Loucy (cell line): ENCODE measurements at regions not wholly inside any gene's neighbourhood (a gene's known extent, or its start where the extent isn't known, plus 50 kb on each side); places are given as distances from the start of the nearest gene placed in this dataset.

Source experiments
- H2AFZ ChIP-seq: fragments of 200-600 bp; sonication (generic); 2 replicates; pipeline ENCODE4 v1.6.0; 2016; ENCODE audit warnings: antibody characterized with exemption, mild to moderate bottlenecking, low read length, moderate library complexity
- H3F3A ChIP-seq: fragments of 200-600 bp; 2 replicates; pipeline ENCODE4 v1.6.0; 2016; ENCODE audit warnings: antibody characterized with exemption, low read depth, mild to moderate bottlenecking
- H3K27me3 ChIP-seq: fragments of 200-600 bp; sonication (generic); 2 replicates; pipeline ENCODE4 v1.6.1; 2014; ENCODE audit warnings: low read length, mild to moderate bottlenecking; ENCODE audit not compliant: insufficient read depth, poor library complexity, severe bottlenecking
- H3K36me3 ChIP-seq: fragments of 200-600 bp; sonication (generic); 2 replicates; pipeline ENCODE4 v1.6.1; 2016; ENCODE audit warnings: low read length; ENCODE audit not compliant: insufficient read depth
- H3K4me1 ChIP-seq: fragments of 200-600 bp; sonication (generic); 2 replicates; pipeline ENCODE4 v1.5.1; 2014; ENCODE audit warnings: low read length, mild to moderate bottlenecking; ENCODE audit not compliant: insufficient read depth, poor library complexity, severe bottlenecking
- H3K4me2 ChIP-seq: fragments of 200-600 bp; sonication (generic); 2 replicates; pipeline ENCODE4 v1.6.0; 2014; ENCODE audit warnings: antibody characterized with exemption, low read length, low read depth, mild to moderate bottlenecking; ENCODE audit not compliant: poor library complexity, severe bottlenecking
- H3K4me3 ChIP-seq: fragments of 200-600 bp; sonication (generic); 2 replicates; pipeline ENCODE4 v1.5.1; 2014; ENCODE audit warnings: low read length, mild to moderate bottlenecking, mixed read lengths; ENCODE audit not compliant: poor library complexity, severe bottlenecking
- H3K79me2 ChIP-seq: fragments of 200-600 bp; sonication (generic); 2 replicates; pipeline ENCODE4 v1.6.1; 2014; ENCODE audit warnings: low read length; ENCODE audit not compliant: insufficient read depth
- H3K9ac ChIP-seq: fragments of 200-600 bp; sonication (generic); 2 replicates; pipeline ENCODE4 v1.6.0; 2014; ENCODE audit warnings: mild to moderate bottlenecking, low read depth, low read length, moderate library complexity; ENCODE audit not compliant: poor library complexity, severe bottlenecking
- H3K9me2 ChIP-seq: fragments of 200-600 bp; sonication (generic); replicated peaks from 2 replicates; pipeline ENCODE4 v1.6.1; 2016; ENCODE audit warnings: low read depth, low read length, mixed read lengths
- H3K9me3 ChIP-seq: fragments of 200-600 bp; sonication (generic); 2 replicates; pipeline ENCODE4 v1.6.1; 2014; ENCODE audit warnings: mild to moderate bottlenecking, antibody characterized with exemption, low read length, low read depth; ENCODE audit not compliant: insufficient read depth
- H4K20me1 ChIP-seq: fragments of 200-600 bp; sonication (generic); 2 replicates; pipeline ENCODE4 v1.6.0; 2014; ENCODE audit warnings: antibody characterized with exemption, low read length, mild to moderate bottlenecking; ENCODE audit not compliant: insufficient read depth, poor library complexity, severe bottlenecking
- EZH2phosphoT487 ChIP-seq: fragments of 200-600 bp; IDR thresholded peaks from 2 replicates; pipeline ENCODE4 v1.6.1; 2018; ENCODE audit warnings: antibody characterized with exemption, mild to moderate bottlenecking, moderate library complexity, borderline replicate concordance
- TF ChIP-seq, protein P1 (sequence below): fragments of 200-600 bp; sonication (generic); conservative IDR thresholded peaks from 2 replicates; pipeline ENCODE4 v1.5.1; 2014; ENCODE audit warnings: mild to moderate bottlenecking, antibody characterized with exemption, low read length

DNA sequence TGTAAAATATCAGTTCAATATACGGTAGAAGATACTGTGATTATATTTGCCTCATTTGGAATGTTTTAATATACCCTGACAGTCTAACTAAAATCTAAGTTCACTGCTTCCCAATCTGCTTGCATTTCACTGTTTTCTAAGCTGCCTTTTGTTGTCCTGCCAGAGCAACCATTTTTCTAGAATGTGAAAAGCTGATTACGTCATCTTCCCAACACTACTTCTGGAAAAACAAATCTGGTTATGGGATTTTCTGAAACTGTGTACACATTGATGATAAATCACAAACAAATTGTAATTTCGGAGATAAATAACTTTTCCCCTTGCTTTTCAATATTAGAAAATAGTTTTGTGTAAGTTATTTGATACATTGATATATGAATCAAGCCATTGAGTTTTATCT, 1529.0 kb downstream of the CDH11 start:
- H3K79me2 ChIP-seq = no peaks in the 10 kb centered on the region
- H4K20me1 ChIP-seq = no peaks in the 10 kb centered on the region
- H3K9me2 ChIP-seq = no peaks in the 10 kb centered on the region
- no peak overlapping the region for H3K4me2 ChIP-seq
- TF ChIP-seq, protein P1, sequence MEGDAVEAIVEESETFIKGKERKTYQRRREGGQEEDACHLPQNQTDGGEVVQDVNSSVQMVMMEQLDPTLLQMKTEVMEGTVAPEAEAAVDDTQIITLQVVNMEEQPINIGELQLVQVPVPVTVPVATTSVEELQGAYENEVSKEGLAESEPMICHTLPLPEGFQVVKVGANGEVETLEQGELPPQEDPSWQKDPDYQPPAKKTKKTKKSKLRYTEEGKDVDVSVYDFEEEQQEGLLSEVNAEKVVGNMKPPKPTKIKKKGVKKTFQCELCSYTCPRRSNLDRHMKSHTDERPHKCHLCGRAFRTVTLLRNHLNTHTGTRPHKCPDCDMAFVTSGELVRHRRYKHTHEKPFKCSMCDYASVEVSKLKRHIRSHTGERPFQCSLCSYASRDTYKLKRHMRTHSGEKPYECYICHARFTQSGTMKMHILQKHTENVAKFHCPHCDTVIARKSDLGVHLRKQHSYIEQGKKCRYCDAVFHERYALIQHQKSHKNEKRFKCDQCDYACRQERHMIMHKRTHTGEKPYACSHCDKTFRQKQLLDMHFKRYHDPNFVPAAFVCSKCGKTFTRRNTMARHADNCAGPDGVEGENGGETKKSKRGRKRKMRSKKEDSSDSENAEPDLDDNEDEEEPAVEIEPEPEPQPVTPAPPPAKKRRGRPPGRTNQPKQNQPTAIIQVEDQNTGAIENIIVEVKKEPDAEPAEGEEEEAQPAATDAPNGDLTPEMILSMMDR = no peak
- no peak for TF ChIP-seq EZH2phosphoT487
- H3K36me3 ChIP-seq = no peaks in the 10 kb centered on the region
- H3K27me3 ChIP-seq = no peaks in the 10 kb centered on the region
- H3K4me1 ChIP-seq = no peaks in the 10 kb centered on the region
- H3K9ac ChIP-seq = no peak overlapping the region
- no peaks in the 10 kb centered on the region for H3K9me3 ChIP-seq
- H2AFZ ChIP-seq = no peak overlapping the region
- H3F3A ChIP-seq = no peaks in the 10 kb centered on the region
- no peak overlapping the region for H3K4me3 ChIP-seq

DNA sequence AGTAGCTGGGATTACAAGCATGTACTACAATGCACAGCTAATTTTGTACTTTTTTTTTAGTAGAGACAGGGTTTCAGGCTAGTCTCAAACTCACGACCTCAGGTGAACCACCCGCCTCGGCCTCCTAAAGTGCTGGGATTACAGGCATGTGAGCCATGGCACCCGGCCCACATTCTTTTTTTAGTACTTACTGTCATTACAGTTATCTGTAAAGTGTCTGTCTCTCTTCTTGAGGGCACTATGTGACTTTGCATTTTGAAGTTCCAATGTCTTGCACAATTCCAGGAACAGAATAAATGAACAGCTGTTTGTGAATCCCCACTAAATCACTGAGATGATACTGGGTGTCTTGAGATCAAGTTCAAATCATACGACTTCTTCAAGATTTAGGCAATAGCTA, 1540.3 kb downstream of the CDH11 start:
- no peaks in the 10 kb centered on the region for H3F3A ChIP-seq
- H3K4me1 ChIP-seq = no peaks in the 10 kb centered on the region
- H3K9me3 ChIP-seq = no peaks in the 10 kb centered on the region; the same call in 1 of the 2 replicates
- no peak overlapping the region for H3K4me2 ChIP-seq
- H3K9me2 ChIP-seq = no peaks in the 10 kb centered on the region
- no peak overlapping the region for H3K9ac ChIP-seq
- no peaks in the 10 kb centered on the region for H4K20me1 ChIP-seq
- H3K36me3 ChIP-seq = no peaks in the 10 kb centered on the region
- H3K4me3 ChIP-seq = no peak overlapping the region
- H3K79me2 ChIP-seq = no peaks in the 10 kb centered on the region
- no peak overlapping the region for H2AFZ ChIP-seq
- no peaks in the 10 kb centered on the region for H3K27me3 ChIP-seq
- no peak for TF ChIP-seq EZH2phosphoT487
- TF ChIP-seq, protein P1 = no peak

DNA sequence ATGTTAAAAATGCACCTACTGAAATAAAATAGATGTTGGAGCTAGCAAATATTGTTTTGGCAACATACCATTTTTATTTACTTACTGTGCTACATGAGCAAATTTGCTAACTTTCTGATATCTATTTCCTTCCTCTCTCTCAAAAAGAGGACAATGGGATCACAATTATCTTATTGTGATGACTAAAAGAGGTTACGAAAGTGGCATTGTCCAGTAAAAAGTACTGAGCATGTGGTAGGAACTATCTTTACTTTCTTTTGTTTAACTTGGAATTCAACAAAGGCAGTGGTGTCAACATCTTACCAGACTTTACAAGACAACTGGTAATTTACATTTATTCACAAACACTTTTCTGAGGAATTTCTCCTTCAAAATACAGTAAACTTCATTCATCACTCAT, 1542.6 kb upstream of the CDH8 start:
- TF ChIP-seq, protein P1 = no peak
- no peak for TF ChIP-seq EZH2phosphoT487
- H3K9me2 ChIP-seq = no peaks in the 10 kb centered on the region
- no peak overlapping the region for H3K4me2 ChIP-seq
- H3K4me3 ChIP-seq = no peak overlapping the region
- no peak overlapping the region for H2AFZ ChIP-seq
- H3K9me3 ChIP-seq = no peaks in the 10 kb centered on the region
- no peaks in the 10 kb centered on the region for H3K79me2 ChIP-seq
- no peaks in the 10 kb centered on the region for H3F3A ChIP-seq
- H3K4me1 ChIP-seq = no peaks in the 10 kb centered on the region
- no peak overlapping the region for H3K9ac ChIP-seq
- no peaks in the 10 kb centered on the region for H4K20me1 ChIP-seq
- H3K27me3 ChIP-seq = no peaks in the 10 kb centered on the region
- no peaks in the 10 kb centered on the region for H3K36me3 ChIP-seq
